ENCODE measurements at regions not wholly inside any gene's neighbourhood (a gene's known extent, or its start where the extent isn't known, plus 50 kb on each side); places are given as distances from the start of the nearest gene placed in this dataset.

- Histone ChIP-seq H4K8ac (ENCODE audit: extremely low read depth, insufficient read depth, low read length) (no peak overlapping the region), H2BK12ac (ENCODE audit: low read depth, low read length) (no peak overlapping the region), H3K4me2 (ENCODE audit: insufficient read depth in 1 of 2, low read depth in 2 of 2, low read length in 2 of 2) (no peak overlapping the region), H3K56ac (replicated peaks; ENCODE audit: insufficient read length, low read depth, low read length) (no peak overlapping the region), H3K79me1 (ENCODE audit: low read depth, low read length) (no peaks in the 10 kb centered on the region), H2BK15ac (ENCODE audit: low read length) (no peak overlapping the region), H3K14ac (ENCODE audit: insufficient read length) (no peak overlapping the region), H3K4ac (replicated peaks; ENCODE audit: insufficient read length, low read depth, low read length) (no peak overlapping the region), H2BK120ac (replicated peaks; ENCODE audit: low read depth, low read length) (no peak overlapping the region), H3K23me2 (ENCODE audit: low read depth, low read length) (no peaks in the 10 kb centered on the region), H3K27ac (ENCODE audit: low read depth, low read length) (no peak overlapping the region), H2BK5ac (ENCODE audit: low read depth, low read length) (no peak overlapping the region), H4K5ac (ENCODE audit: insufficient read length, low read depth, low read length) (no peak overlapping the region), H3K23ac (ENCODE audit: insufficient read length) (no peak overlapping the region), H2AK5ac (ENCODE audit: low read depth, low read length) (no peak overlapping the region), H3K36me3 (ENCODE audit: control insufficient read depth in 2 of 4, insufficient read depth in 4 of 4, low read length in 3 of 4) (no peaks in the 10 kb centered on the region), H3K9ac (replicated peaks in 1 of 4; ENCODE audit: extremely low read depth in 1 of 4, low read depth in 3 of 4, low read length in 3 of 4) (no peak overlapping the region), H3K9me3 (ENCODE audit: insufficient read depth in 2 of 2, low read depth in 1 of 2, low read length in 1 of 2) (no peaks in the 10 kb centered on the region), H4K91ac (replicated peaks; ENCODE audit: insufficient read length, low read length) (no peak overlapping the region), H3K4me3 (ENCODE audit: extremely low read depth in 1 of 4, insufficient read depth in 2 of 4, low read depth in 3 of 4, low read length in 4 of 4) (no peak overlapping the region), H3K4me1 (replicated peaks in 1 of 4; ENCODE audit: control insufficient read depth in 3 of 4, insufficient read depth in 4 of 4, low read length in 3 of 4) (peaks cover 0 to 3% (median 0%) of the 10 kb centered on the region in 4 experiments; a peak in 1 of 7 replicates), H3K79me2 (ENCODE audit: control insufficient read depth in 1 of 2, insufficient read depth in 2 of 2, low read length in 2 of 2) (no peaks in the 10 kb centered on the region), H3K18ac (ENCODE audit: extremely low read depth, low read length) (no peak overlapping the region), H2AFZ (ENCODE audit: low read length) (no peak overlapping the region), H3K27me3 (replicated peaks in 1 of 4; ENCODE audit: control insufficient read depth in 3 of 4, extremely low read depth in 1 of 4, insufficient read depth in 3 of 4, low read length in 3 of 4) (no peaks in the 10 kb centered on the region; a peak in 1 of 7 replicates), H2BK20ac (ENCODE audit: low read length) (no peak overlapping the region), H4K20me1 (replicated peaks in 1 of 2; ENCODE audit: control insufficient read depth in 1 of 2, insufficient read depth in 2 of 2, low read length in 2 of 2) (no peaks in the 10 kb centered on the region)
- POLR2A ChIA-PET (ENCODE audit: partially characterized antibody), result no interaction called here
- TF ChIP-seq EZH2 (IDR thresholded peaks at IDR 0.05; ENCODE audit: low read depth, low read length, severe bottlenecking), result no peak
- no peak for TF ChIP-seq KDM4A (IDR thresholded peaks at IDR 0.05; ENCODE audit: low read depth, low read length, severe bottlenecking)
- TF ChIP-seq CHD1 (IDR thresholded peaks at IDR 0.05; ENCODE audit: low read depth, low read length), result no peak
- no peak for TF ChIP-seq NANOG (IDR thresholded peaks at IDR 0.05; ENCODE audit: insufficient read depth, low read depth, low read length, poor library complexity, severe bottlenecking)
- DNase-seq (ENCODE audit: low read depth in 1 of 2, low spot score in 2 of 2) (no peak), FAIRE-seq (no peak)
- CTCF ChIA-PET (ENCODE audit: partially characterized antibody), result interaction anchor here (1.3 kb wide), 1 partner anchor 11 kb away, joined by 3 read pairs; no protein-coding TSS in a partner anchor
Measured at GRCh38 chr6:118720125-118720473, 68.7 kb upstream of the CEP85L start.

Data from H1 (cell line).